Transverse colon (tissue), 4 donors: ENCODE measurements at regions not wholly inside any gene's neighbourhood (a gene's known extent, or its start where the extent isn't known, plus 50 kb on each side); places are given as distances from the start of the nearest gene placed in this dataset.

ENCODE experiments used
- DNase-seq: peaks from one replicate; pipeline ENCODE4 v3.0.0-alpha.2; 2019
- H3K27ac ChIP-seq, 4 donors: fragments of 200-600 bp; sonication (generic); 2 replicates each; pipeline ENCODE4 v1.5.1; 2016 to 2018; ENCODE audit warnings: inconsistent platforms in 4 of 4
- H3K27me3 ChIP-seq: fragments of 200-600 bp; sonication (generic); 2 replicates; pipeline ENCODE4 v1.5.1; 2017; ENCODE audit warnings: inconsistent platforms
- H3K36me3 ChIP-seq, 4 donors: fragments of 200-600 bp; sonication (generic); 2 replicates each; pipeline ENCODE4 v1.5.1; 2017 to 2019; ENCODE audit warnings: inconsistent platforms in 4 of 4
- H3K4me1 ChIP-seq, 4 donors: fragments of 200-600 bp; sonication (generic); 2 replicates each; pipeline ENCODE4 v1.5.1; 2017 to 2020; ENCODE audit warnings: inconsistent platforms in 4 of 4
- H3K4me3 ChIP-seq, 4 donors: fragments of 200-600 bp; sonication (generic); 1 replicate in 1 of 4; 2 replicates in 3 of 4; pipeline versions ENCODE4 v1.5.1 to v1.6.1; 2017 to 2019; ENCODE audit warnings: inconsistent platforms in 4 of 4
- H3K9me3 ChIP-seq, 2 donors: fragments of 200-600 bp; sonication (generic); 2 replicates each; pipeline ENCODE4 v1.5.1; 2017 to 2019; ENCODE audit warnings: inconsistent platforms in 2 of 2
- EP300 ChIP-seq: sonication (generic); formaldehyde crosslinking; IDR thresholded peaks from one replicate; pipeline ENCODE4 v1.6.1; 2017; ENCODE audit warnings: antibody characterized with exemption, low read depth
- POLR2A ChIP-seq: fragments of 450-650 bp; IDR thresholded peaks from one replicate; pipeline ENCODE4 v1.6.1; 2016; ENCODE audit warnings: antibody characterized with exemption, mild to moderate bottlenecking, moderate library complexity
- POLR2AphosphoS5 ChIP-seq, 3 donors: sonication (generic); formaldehyde crosslinking; IDR thresholded peaks; one replicate each; pipeline ENCODE4 v1.6.1; 2016; ENCODE audit warnings: antibody characterized with exemption in 3 of 3
- WGBS, 2 donors: methylation state at CpG; one replicate each; pipeline ENCODE4 v1.1.5; 2018; ENCODE audit warnings: low coverage in 1 of 2; 5-methylcytosine and 5-hydroxymethylcytosine counted together
- in situ Hi-C, 4 donors: fragments of 200-750 bp; cut with MboI; loops; one replicate each; pipeline versions ENCODE4 v1.15.0 to v1.15.1; 2017; ENCODE audit warnings: low sequenced_read_pairs in 3 of 4, low pct_ligation_motif_present in 1 of 4, low pct_unique_long_range_greater_than_20kb in 1 of 4
- intact Hi-C: fragments of 100-400 bp; cut with DNase I; formaldehyde crosslinking; loops from one replicate; pipeline ENCODE4 v1.15.1; 2023; ENCODE audit warnings: low total_unique reads
- TF ChIP-seq, protein P1 (sequence below), 5 experiments: fragments of 200-600 bp in 3 of 5; fragments of 450-650 bp in 2 of 5; sonication (generic) in 3 of 5; IDR thresholded peaks; 1 replicate in 2 of 5; 2 replicates in 3 of 5; pipeline ENCODE4 v1.5.1; 2016 to 2017; ENCODE audit warnings: antibody characterized with exemption in 5 of 5, inconsistent platforms in 3 of 5, mild to moderate bottlenecking in 2 of 5, moderate library complexity in 1 of 5

GRCh38 chr6:119630561-119631192, 281.1 kb upstream of the MAN1A1 start:
- WGBS, 2 donors, result 86 to 96% methylated on average over 5 of the region's 5 CpGs
- in situ Hi-C loops (no loop called here), intact Hi-C loops (no loop called here)

DNA sequence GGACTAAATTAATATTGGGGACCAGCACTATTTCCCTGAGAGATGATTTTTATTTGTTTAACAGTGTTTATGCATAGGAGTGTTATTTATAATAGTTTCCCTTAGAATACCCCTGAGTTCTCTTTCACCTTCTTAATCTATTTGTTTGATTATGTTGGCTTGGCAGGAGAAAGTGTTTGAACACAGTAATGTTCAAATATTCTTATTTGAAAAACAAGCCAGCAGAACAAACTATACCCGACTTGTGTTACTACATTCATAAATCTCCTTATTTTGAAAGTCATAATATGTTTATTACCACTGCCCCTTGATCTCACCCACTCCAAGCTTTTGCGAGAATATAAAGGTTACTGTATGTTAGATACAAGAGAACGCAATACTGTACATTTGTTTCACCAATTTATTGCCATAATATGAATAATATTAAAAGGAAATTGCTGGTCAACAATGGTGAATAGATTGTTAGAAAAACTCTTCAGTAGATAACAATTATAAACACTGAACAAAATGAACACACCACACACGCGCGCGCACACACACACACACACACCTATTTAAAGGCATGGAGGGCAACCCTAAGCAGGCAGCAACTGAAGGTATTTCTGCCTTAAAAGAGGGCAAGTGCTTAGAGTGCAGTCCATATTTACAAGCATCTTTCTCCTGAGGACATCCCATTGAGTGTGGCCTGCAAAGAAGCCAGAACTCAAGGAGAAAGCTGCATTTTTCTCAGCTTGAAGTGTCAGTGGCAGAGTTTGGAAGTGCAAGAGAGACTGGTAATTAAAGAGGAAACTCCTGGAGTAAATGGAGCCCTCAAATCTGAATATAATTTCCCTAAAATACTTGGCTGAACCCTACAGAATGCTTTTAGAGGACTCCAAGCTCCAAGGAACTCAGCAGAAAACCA, 279.4 kb upstream of the MAN1A1 start:
- TF ChIP-seq EP300, result no peak
- TF ChIP-seq, protein P1, sequence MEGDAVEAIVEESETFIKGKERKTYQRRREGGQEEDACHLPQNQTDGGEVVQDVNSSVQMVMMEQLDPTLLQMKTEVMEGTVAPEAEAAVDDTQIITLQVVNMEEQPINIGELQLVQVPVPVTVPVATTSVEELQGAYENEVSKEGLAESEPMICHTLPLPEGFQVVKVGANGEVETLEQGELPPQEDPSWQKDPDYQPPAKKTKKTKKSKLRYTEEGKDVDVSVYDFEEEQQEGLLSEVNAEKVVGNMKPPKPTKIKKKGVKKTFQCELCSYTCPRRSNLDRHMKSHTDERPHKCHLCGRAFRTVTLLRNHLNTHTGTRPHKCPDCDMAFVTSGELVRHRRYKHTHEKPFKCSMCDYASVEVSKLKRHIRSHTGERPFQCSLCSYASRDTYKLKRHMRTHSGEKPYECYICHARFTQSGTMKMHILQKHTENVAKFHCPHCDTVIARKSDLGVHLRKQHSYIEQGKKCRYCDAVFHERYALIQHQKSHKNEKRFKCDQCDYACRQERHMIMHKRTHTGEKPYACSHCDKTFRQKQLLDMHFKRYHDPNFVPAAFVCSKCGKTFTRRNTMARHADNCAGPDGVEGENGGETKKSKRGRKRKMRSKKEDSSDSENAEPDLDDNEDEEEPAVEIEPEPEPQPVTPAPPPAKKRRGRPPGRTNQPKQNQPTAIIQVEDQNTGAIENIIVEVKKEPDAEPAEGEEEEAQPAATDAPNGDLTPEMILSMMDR (IDR thresholded peaks at IDR 0.05), result no peak
- TF ChIP-seq POLR2A, result no peak
- no peak for TF ChIP-seq POLR2AphosphoS5 (IDR thresholded peaks at IDR 0.05)
- Histone ChIP-seq H3K27ac (no peak overlapping the region), H3K4me3 (no peak overlapping the region), H3K27me3 (no peaks in the 10 kb centered on the region), H3K9me3 (no peaks in the 10 kb centered on the region), H3K4me1 (peaks cover 0 to 2% (median 0%) of the 10 kb centered on the region in 4 donors), H3K36me3 (no peaks in the 10 kb centered on the region)
- no peak for DNase-seq
- intact Hi-C loops, result no loop called here
- in situ Hi-C loops, result no loop called here
- 81 to 84% methylated on average over 7 of the region's 7 CpGs for WGBS, 2 donors

More at GRCh38 chr6:119630561-119631192, 281.1 kb upstream of the MAN1A1 start:
- Histone ChIP-seq H3K27ac (no peak overlapping the region), H3K4me3 (no peak overlapping the region), H3K9me3 (no peaks in the 10 kb centered on the region), H3K27me3 (no peaks in the 10 kb centered on the region), H3K36me3 (no peaks in the 10 kb centered on the region), H3K4me1 (peaks cover 0 to 2% (median 0%) of the 10 kb centered on the region in 4 donors)
- DNase-seq, result no peak
- TF ChIP-seq, protein P1 (IDR thresholded peaks at IDR 0.05), result no peak
- TF ChIP-seq POLR2AphosphoS5 (IDR thresholded peaks at IDR 0.05) (no peak), POLR2A (no peak), EP300 (no peak)

GRCh38 chr6:119627908-119628669, 278.5 kb upstream of the MAN1A1 start:
- 88 to 93% methylated on average over 4 to 5 of the region's 5 CpGs for WGBS, 2 donors
- H3K36me3 ChIP-seq, result no peaks in the 10 kb centered on the region
- H3K4me1 ChIP-seq, result peaks cover 0 to 2% (median 0%) of the 10 kb centered on the region in 4 donors
- in situ Hi-C loops (no loop called here), intact Hi-C loops (no loop called here)
- H3K4me3 ChIP-seq, result no peak overlapping the region
- TF ChIP-seq, protein P1 (IDR thresholded peaks at IDR 0.05), result no peak
- TF ChIP-seq POLR2A (no peak), POLR2AphosphoS5 (IDR thresholded peaks at IDR 0.05) (no peak), EP300 (no peak)
- no peak overlapping the region for H3K27ac ChIP-seq
- no peaks in the 10 kb centered on the region for H3K27me3 ChIP-seq
- DNase-seq, result no peak
- no peaks in the 10 kb centered on the region for H3K9me3 ChIP-seq
